ENCODE measurements at regions not wholly inside any gene's neighbourhood (a gene's known extent, or its start where the extent isn't known, plus 50 kb on each side); places are given as distances from the start of the nearest gene placed in this dataset.

GRCh38 chr3:147775411-147775810 is 366.2 kb downstream of the ZIC1 start:
- TF ChIP-seq CTCF (IDR thresholded peaks at IDR 0.05): no peak
- TF ChIP-seq EP300 (IDR thresholded peaks at IDR 0.05): no peak
